ENCODE measurements at regions not wholly inside any gene's neighbourhood (a gene's known extent, or its start where the extent isn't known, plus 50 kb on each side); places are given as distances from the start of the nearest gene placed in this dataset.

GRCh38 chr20:40589581-40589980 lies 99.5 kb downstream of the MAFB start:
- no peak for DNase-seq

GRCh38 chr20:40588891-40589290 lies 100.1 kb downstream of the MAFB start:
- DNase-seq: no peak

- DNase-seq: no peak
Measured at GRCh38 chr20:40587038-40587437, 102.0 kb downstream of the MAFB start.

GRCh38 chr20:40584130-40584809 lies 104.8 kb downstream of the MAFB start:
- DNase-seq: no peak

- DNase-seq: no peak
Measured at GRCh38 chr20:40583636-40584035, 105.4 kb downstream of the MAFB start.

GRCh38 chr20:40583205-40583604 lies 105.8 kb downstream of the MAFB start:
- no peak for DNase-seq

- no peak for DNase-seq
Measured at GRCh38 chr20:40582531-40582930, 106.5 kb downstream of the MAFB start.

GRCh38 chr20:40579701-40580100 lies 109.3 kb downstream of the MAFB start:
- no peak for DNase-seq

- DNase-seq: no peak
Measured at GRCh38 chr20:40578961-40579360, 110.1 kb downstream of the MAFB start.

GRCh38 chr20:40575851-40576250 lies 113.2 kb downstream of the MAFB start:
- no peak for DNase-seq

- no peak for DNase-seq
Measured at GRCh38 chr20:40572251-40572650, 116.8 kb downstream of the MAFB start.

GRCh38 chr20:40571639-40572038 lies 117.4 kb downstream of the MAFB start:
- no peak for DNase-seq

- DNase-seq: no peak
Measured at GRCh38 chr20:40568200-40568599, 120.8 kb downstream of the MAFB start.

GRCh38 chr20:40565682-40566040 lies 123.4 kb downstream of the MAFB start:
- DNase-seq: no peak

- DNase-seq: no peak
Measured at GRCh38 chr20:40565001-40565681, 123.9 kb downstream of the MAFB start.

- no peak for DNase-seq
Measured at GRCh38 chr20:40563296-40563950, 125.6 kb downstream of the MAFB start.

- DNase-seq: no peak
Measured at GRCh38 chr20:40562031-40562430, 127.0 kb downstream of the MAFB start.

- no peak for DNase-seq
Measured at GRCh38 chr20:40561187-40561586, 127.8 kb downstream of the MAFB start.

- no peak for DNase-seq
Measured at GRCh38 chr20:40558212-40558611, 130.8 kb downstream of the MAFB start.

GRCh38 chr20:40551125-40551530 lies 137.9 kb downstream of the MAFB start:
- no peak for DNase-seq

GRCh38 chr20:40547483-40548091 lies 141.4 kb downstream of the MAFB start:
- no peak for DNase-seq

GRCh38 chr20:40545478-40545877 lies 143.6 kb downstream of the MAFB start:
- DNase-seq: no peak

- DNase-seq: no peak
Measured at GRCh38 chr20:40542065-40542464, 147.0 kb downstream of the MAFB start.

GRCh38 chr20:40540166-40540565 lies 148.9 kb downstream of the MAFB start:
- DNase-seq: no peak

Data from activated CD4-positive, CD25-positive, alpha-beta regulatory T cell (primary cell).